ENCODE measurements at regions not wholly inside any gene's neighbourhood (a gene's known extent, or its start where the extent isn't known, plus 50 kb on each side); places are given as distances from the start of the nearest gene placed in this dataset.

DNA sequence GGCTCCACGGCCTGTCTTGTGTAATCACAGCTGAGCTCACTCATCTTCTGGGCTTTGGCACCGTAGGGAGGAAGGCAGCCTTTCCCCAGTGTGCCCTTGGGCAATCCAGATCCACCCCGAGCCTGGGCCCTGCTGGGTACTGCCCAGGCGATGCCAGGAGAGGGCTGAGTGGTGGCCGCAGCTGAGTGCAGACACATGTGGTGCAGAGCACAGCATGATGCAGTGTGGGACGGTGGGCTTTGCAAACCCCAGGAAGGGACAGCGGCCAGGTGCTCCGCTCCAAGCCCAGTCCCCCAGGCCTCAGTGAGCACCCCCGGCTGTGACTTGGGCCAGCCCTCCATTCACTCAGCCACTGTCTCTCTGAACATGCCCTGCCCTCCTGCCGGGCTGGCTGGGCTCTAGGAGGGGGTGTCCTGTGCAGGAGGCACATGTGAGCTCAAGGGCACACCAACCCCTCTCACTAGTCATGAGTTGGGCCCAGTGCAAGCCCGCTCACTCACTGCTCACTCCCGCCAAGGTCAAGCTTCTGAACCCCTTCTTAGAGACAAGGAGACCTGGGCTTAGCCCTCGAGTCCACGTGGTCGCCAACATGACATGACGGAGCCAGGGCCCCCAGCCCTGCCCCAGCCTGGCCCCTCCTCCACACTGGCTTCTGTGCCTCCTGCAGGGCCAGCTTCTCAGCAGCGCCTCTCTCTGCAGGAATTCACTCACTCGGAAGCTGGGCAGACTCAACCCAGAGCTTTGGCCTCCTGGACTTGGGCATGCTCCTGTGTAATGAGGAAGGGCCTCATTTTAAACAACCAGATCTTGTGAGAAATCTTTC is 77.5 kb upstream of the INSIG1 start:
- TF ChIP-seq CTCF (IDR thresholded peaks at IDR 0.05; ENCODE audit: low read depth, low read length) = no peak
- no peak for TF ChIP-seq EZH2phosphoT487 (IDR thresholded peaks at IDR 0.05; ENCODE audit: low read depth)

Data from OCI-LY3 (cell line).